ENCODE measurements at regions not wholly inside any gene's neighbourhood (a gene's known extent, or its start where the extent isn't known, plus 50 kb on each side); places are given as distances from the start of the nearest gene placed in this dataset.

DNA sequence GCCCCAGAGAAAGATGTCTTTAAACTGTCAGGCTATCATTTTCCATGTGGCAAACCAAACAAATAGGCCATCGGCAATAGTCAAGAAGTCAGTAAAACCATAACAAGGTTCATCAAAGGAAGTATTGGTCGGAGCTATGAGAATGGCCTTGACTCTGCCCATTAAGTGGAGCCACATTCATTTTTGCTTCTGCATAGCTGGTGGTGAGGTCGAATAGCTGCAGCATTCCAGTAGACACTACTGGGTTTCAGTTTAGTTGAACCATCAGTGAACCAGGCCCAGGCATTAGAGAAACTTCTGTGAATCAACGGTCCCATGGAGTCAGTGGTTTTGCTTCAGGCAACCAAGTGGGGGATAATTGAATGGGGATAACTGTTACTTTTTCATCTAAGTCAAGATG lies 92.0 kb upstream of the MED14 start:
- Histone ChIP-seq H3K4me3 (ENCODE audit: low read depth, low read length) (no peak overlapping the region), H3K36me3 (ENCODE audit: control insufficient read depth, insufficient read depth, low read length) (no peaks in the 10 kb centered on the region), H3K27me3 (ENCODE audit: control insufficient read depth, insufficient read depth, low read length) (no peaks in the 10 kb centered on the region)
- no peak for DNase-seq (ENCODE audit: low read depth)
- TF ChIP-seq, protein P1, sequence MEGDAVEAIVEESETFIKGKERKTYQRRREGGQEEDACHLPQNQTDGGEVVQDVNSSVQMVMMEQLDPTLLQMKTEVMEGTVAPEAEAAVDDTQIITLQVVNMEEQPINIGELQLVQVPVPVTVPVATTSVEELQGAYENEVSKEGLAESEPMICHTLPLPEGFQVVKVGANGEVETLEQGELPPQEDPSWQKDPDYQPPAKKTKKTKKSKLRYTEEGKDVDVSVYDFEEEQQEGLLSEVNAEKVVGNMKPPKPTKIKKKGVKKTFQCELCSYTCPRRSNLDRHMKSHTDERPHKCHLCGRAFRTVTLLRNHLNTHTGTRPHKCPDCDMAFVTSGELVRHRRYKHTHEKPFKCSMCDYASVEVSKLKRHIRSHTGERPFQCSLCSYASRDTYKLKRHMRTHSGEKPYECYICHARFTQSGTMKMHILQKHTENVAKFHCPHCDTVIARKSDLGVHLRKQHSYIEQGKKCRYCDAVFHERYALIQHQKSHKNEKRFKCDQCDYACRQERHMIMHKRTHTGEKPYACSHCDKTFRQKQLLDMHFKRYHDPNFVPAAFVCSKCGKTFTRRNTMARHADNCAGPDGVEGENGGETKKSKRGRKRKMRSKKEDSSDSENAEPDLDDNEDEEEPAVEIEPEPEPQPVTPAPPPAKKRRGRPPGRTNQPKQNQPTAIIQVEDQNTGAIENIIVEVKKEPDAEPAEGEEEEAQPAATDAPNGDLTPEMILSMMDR (IDR thresholded peaks at IDR 0.05; ENCODE audit: insufficient read depth, low read length, poor library complexity, severe bottlenecking) = no peak

DNA sequence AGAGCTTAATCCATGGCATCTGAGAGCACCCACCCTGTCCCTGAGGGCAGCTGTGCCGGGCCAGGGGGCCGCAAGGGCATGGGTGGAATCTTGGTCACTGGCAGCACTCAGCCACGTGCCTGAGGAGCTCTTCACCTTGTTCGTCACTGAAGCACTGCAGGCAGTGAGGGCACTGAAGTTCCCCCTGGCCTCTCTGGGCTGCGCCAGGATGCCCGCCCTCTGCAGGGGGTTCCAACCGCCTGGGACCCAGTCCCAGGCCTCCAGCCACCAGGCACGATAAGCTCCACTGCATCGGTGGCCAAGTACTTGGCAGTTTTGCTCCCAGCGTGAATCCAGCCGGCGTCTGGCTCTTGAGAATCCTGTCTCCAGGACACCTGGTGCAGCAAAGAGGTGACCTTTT lies 96.4 kb upstream of the MED14 start:
- no peaks in the 10 kb centered on the region for H3K27me3 ChIP-seq (ENCODE audit: control insufficient read depth, insufficient read depth, low read length)
- H3K4me3 ChIP-seq (ENCODE audit: low read depth, low read length) = no peak overlapping the region
- DNase-seq (ENCODE audit: low read depth) = no peak
- TF ChIP-seq, protein P1 (IDR thresholded peaks at IDR 0.05; ENCODE audit: insufficient read depth, low read length, poor library complexity, severe bottlenecking) = no peak
- no peaks in the 10 kb centered on the region for H3K36me3 ChIP-seq (ENCODE audit: control insufficient read depth, insufficient read depth, low read length)

DNA sequence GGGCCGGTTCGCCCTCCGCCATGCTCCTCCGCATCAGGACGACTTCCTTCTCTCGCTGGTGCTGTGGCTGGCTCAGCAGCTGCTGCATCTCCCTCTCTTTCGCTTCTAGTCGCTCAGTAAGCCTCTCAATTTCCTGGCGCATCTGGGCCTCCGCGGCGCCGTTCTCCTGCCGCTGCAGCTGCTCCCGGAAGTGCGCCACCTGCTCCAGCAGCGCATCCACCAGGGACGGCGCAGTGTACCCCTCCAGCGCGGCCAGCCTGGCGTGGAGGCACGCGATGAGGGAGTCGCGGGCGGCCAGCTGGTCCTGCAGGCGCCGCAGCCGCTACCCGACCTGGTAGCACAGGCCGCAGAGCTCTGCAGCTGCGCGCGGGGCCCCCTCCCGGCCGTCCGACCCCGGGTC lies 97.4 kb upstream of the MED14 start:
- no peak for DNase-seq (ENCODE audit: low read depth)
- TF ChIP-seq, protein P1 (IDR thresholded peaks at IDR 0.05; ENCODE audit: insufficient read depth, low read length, poor library complexity, severe bottlenecking) = no peak
- H3K36me3 ChIP-seq (ENCODE audit: control insufficient read depth, insufficient read depth, low read length) = no peaks in the 10 kb centered on the region
- no peaks in the 10 kb centered on the region for H3K27me3 ChIP-seq (ENCODE audit: control insufficient read depth, insufficient read depth, low read length)
- H3K4me3 ChIP-seq (ENCODE audit: low read depth, low read length) = no peak overlapping the region

DNA sequence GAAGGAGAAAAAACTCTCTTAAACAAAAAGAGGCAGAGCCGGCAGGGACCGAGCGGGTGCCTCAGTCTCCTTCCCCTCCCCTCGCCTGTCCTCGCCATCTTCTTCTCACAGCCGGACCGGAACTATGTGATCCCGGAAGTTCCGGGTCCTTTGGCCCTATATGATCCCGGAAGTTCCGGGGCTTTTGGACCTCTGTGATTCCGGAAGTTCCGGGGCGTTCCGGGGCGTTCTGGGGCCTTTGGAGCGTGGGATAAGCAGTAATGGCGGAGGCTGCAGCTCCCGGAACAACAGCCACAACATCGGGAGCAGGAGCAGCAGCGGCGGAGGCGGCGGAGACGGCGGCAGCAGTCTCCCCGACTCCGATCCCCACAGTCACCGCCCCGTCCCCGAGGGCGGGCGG lies 98.9 kb upstream of the MED14 start:
- no peaks in the 10 kb centered on the region for H3K36me3 ChIP-seq (ENCODE audit: control insufficient read depth, insufficient read depth, low read length)
- no peaks in the 10 kb centered on the region for H3K27me3 ChIP-seq (ENCODE audit: control insufficient read depth, insufficient read depth, low read length)
- TF ChIP-seq, protein P1 (IDR thresholded peaks at IDR 0.05; ENCODE audit: insufficient read depth, low read length, poor library complexity, severe bottlenecking) = no peak
- no peak overlapping the region for H3K4me3 ChIP-seq (ENCODE audit: low read depth, low read length)
- no peak for DNase-seq (ENCODE audit: low read depth)

DNA sequence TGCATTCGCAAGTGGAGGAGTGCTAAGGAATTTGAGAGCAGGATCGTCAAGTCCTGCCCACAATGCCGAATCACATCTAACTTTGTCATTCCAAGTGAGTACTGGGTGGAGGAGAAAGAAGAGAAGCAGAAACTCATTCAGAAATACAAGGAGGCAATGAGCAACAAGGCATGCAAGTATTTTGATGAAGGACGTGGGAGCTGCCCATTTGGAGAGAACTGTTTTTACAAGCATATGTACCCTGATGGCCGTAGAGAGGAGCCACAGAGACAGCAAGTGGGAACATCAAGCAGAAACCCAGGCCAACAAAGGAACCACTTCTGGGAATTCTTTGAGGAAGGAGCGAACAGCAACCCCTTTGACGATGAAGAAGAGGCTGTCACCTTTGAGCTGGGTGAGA lies 100.2 kb upstream of the MED14 start:
- TF ChIP-seq, protein P1 (IDR thresholded peaks at IDR 0.05; ENCODE audit: insufficient read depth, low read length, poor library complexity, severe bottlenecking) = no peak
- Histone ChIP-seq H3K27me3 (ENCODE audit: control insufficient read depth, insufficient read depth, low read length) (no peaks in the 10 kb centered on the region), H3K36me3 (ENCODE audit: control insufficient read depth, insufficient read depth, low read length) (no peaks in the 10 kb centered on the region), H3K4me3 (ENCODE audit: low read depth, low read length) (no peak overlapping the region)
- no peak for DNase-seq (ENCODE audit: low read depth)

DNA sequence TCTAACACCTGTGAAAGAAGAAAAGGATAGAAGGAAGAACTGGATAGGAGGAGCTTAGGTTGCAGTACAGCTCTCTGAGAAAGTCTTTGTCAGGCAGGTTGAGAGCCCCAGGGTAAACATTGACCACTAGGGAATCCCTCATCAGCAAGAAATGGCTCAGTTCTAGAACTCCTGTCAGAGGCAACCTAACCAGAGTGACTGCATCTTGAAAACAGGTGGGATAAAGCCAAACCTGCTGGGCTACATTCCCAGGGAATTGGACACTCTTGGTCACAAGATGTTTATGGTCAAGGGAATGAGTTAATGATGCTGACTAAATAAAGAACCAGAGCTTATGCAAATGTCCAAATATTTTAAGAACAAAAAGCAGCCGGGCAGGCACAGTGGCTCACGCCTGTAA lies 108.3 kb upstream of the MED14 start:
- H3K36me3 ChIP-seq (ENCODE audit: control insufficient read depth, insufficient read depth, low read length) = no peaks in the 10 kb centered on the region
- H3K4me3 ChIP-seq (ENCODE audit: low read depth, low read length) = no peak overlapping the region
- TF ChIP-seq, protein P1 (IDR thresholded peaks at IDR 0.05; ENCODE audit: insufficient read depth, low read length, poor library complexity, severe bottlenecking) = no peak
- no peak for DNase-seq (ENCODE audit: low read depth)
- no peaks in the 10 kb centered on the region for H3K27me3 ChIP-seq (ENCODE audit: control insufficient read depth, insufficient read depth, low read length)
